H1 (cell line): ENCODE measurements at regions not wholly inside any gene's neighbourhood (a gene's known extent, or its start where the extent isn't known, plus 50 kb on each side); places are given as distances from the start of the nearest gene placed in this dataset.

Experiments used
- CTCF ChIA-PET: fragments of 300-600 bp; sonication (Branson Sonifier 250); formaldehyde crosslinking; loops from one replicate; lab custom pipeline; 2021; ENCODE audit not compliant: partially characterized antibody; lab: Charles Lee
- POLR2A ChIA-PET: fragments of 300-600 bp; sonication (Branson Sonifier 250); formaldehyde crosslinking; loops from one replicate; lab custom pipeline; 2021; ENCODE audit warnings: inconsistent platforms; ENCODE audit not compliant: partially characterized antibody; lab: Charles Lee
- DNase-seq, 2 experiments: peaks; one replicate each; pipeline versions ENCODE4 v3.0.0 to v3.0.0-alpha.2; 2010 to 2022; ENCODE audit warnings: low spot score in 2 of 2, low read depth in 1 of 2, mixed read lengths in 1 of 2
- FAIRE-seq: peaks from 2 replicates; lab custom pipeline; 2011; peaks lifted over from hg19 to GRCh38; lab: Jason Lieb, UNC
- H2AFZ ChIP-seq: 2 replicates; pipeline ENCODE4 v1.8.1; 2012; ENCODE audit warnings: low read length, inconsistent platforms
- H2AK5ac ChIP-seq: 2 replicates; pipeline ENCODE4 v1.6.1; 2013; ENCODE audit warnings: low read depth, low read length
- H2BK120ac ChIP-seq: replicated peaks from 2 replicates; pipeline ENCODE3; 2013; ENCODE audit warnings: low read depth, low read length, inconsistent platforms
- H2BK12ac ChIP-seq: 2 replicates; pipeline ENCODE4 v1.6.1; 2013; ENCODE audit warnings: low read depth, low read length
- H2BK15ac ChIP-seq: 2 replicates; pipeline ENCODE4 v1.6.1; 2013; ENCODE audit warnings: low read length
- H2BK20ac ChIP-seq: 2 replicates; pipeline ENCODE4 v1.6.1; 2013; ENCODE audit warnings: low read length
- H2BK5ac ChIP-seq: 2 replicates; pipeline ENCODE4 v1.6.1; 2013; ENCODE audit warnings: low read depth, low read length
- H3K14ac ChIP-seq: 2 replicates; pipeline ENCODE4 v1.6.1; 2013; ENCODE audit warnings: inconsistent platforms; ENCODE audit not compliant: insufficient read length
- H3K18ac ChIP-seq: 2 replicates; pipeline ENCODE4 v1.6.1; 2013; ENCODE audit warnings: low read length; ENCODE audit errors: extremely low read depth
- H3K23ac ChIP-seq: 2 replicates; pipeline ENCODE4 v1.6.1; 2013; ENCODE audit warnings: inconsistent platforms; ENCODE audit not compliant: insufficient read length
- H3K23me2 ChIP-seq: 2 replicates; pipeline ENCODE4 v1.6.1; 2013; ENCODE audit warnings: low read depth, low read length
- H3K27ac ChIP-seq: 2 replicates; pipeline ENCODE4 v1.6.1; 2011; ENCODE audit warnings: low read depth, low read length, inconsistent platforms
- H3K27me3 ChIP-seq, 4 experiments: replicated peaks in 1 of 4; 1 replicate in 1 of 4; 2 replicates in 3 of 4; pipeline versions ENCODE4 v1.6.1 to v1.8.1; 2011 to 2013; ENCODE audit warnings: low read length in 3 of 4, mild to moderate bottlenecking in 3 of 4, inconsistent platforms in 2 of 4, mixed read lengths in 2 of 4, moderate library complexity in 1 of 4; ENCODE audit not compliant: control insufficient read depth in 3 of 4, insufficient read depth in 3 of 4; ENCODE audit errors: extremely low read depth in 1 of 4
- H3K36me3 ChIP-seq, 4 experiments: 2 replicates each; pipeline versions ENCODE4 v1.6.1 to v1.8.1; 2011 to 2013; ENCODE audit warnings: mild to moderate bottlenecking in 4 of 4, low read length in 3 of 4, moderate library complexity in 2 of 4, control low read depth in 1 of 4, inconsistent platforms in 1 of 4; ENCODE audit not compliant: insufficient read depth in 4 of 4, control insufficient read depth in 2 of 4
- H3K4ac ChIP-seq: replicated peaks from 2 replicates; pipeline ENCODE3; 2013; ENCODE audit warnings: low read length, low read depth, mixed read lengths, inconsistent platforms; ENCODE audit not compliant: insufficient read length
- H3K4me1 ChIP-seq, 4 experiments: replicated peaks in 1 of 4; 1 replicate in 1 of 4; 2 replicates in 3 of 4; pipeline versions ENCODE4 v1.6.1 to v1.8.1; 2011 to 2013; ENCODE audit warnings: low read length in 3 of 4, inconsistent platforms in 2 of 4, mixed read lengths in 1 of 4; ENCODE audit not compliant: insufficient read depth in 4 of 4, control insufficient read depth in 3 of 4
- H3K4me2 ChIP-seq, 2 experiments: 2 replicates each; pipeline versions ENCODE4 v1.6.1 to v1.8.1; 2011 to 2013; ENCODE audit warnings: low read depth in 2 of 2, low read length in 2 of 2, control low read depth in 1 of 2, inconsistent platforms in 1 of 2, mild to moderate bottlenecking in 1 of 2; ENCODE audit not compliant: insufficient read depth in 1 of 2
- H3K4me3 ChIP-seq, 4 experiments: fragments of 200-600, 300-600 bp in 1 of 4; sonication (generic), shearing (Covaris generic), sonication (Bioruptor Twin) in 1 of 4; 2 replicates each; pipeline versions ENCODE4 v1.5.1 to v1.8.1; 2011 to 2016; ENCODE audit warnings: low read length in 4 of 4, low read depth in 3 of 4, control low read depth in 2 of 4, inconsistent platforms in 2 of 4, mild to moderate bottlenecking in 2 of 4, mixed read lengths in 1 of 4, moderate library complexity in 1 of 4; ENCODE audit not compliant: insufficient read depth in 2 of 4; ENCODE audit errors: extremely low read depth in 1 of 4
- H3K56ac ChIP-seq: replicated peaks from 2 replicates; pipeline ENCODE3; 2013; ENCODE audit warnings: low read depth, mild to moderate bottlenecking, mixed read lengths, low read length, inconsistent platforms; ENCODE audit not compliant: insufficient read length
- H3K79me1 ChIP-seq: 2 replicates; pipeline ENCODE4 v1.6.1; 2013; ENCODE audit warnings: low read depth, low read length, control low read depth
- H3K79me2 ChIP-seq, 2 experiments: 2 replicates each; pipeline versions ENCODE4 v1.6.1 to v1.8.1; 2012 to 2013; ENCODE audit warnings: low read length in 2 of 2, mild to moderate bottlenecking in 2 of 2, inconsistent platforms in 1 of 2; ENCODE audit not compliant: insufficient read depth in 2 of 2, control insufficient read depth in 1 of 2
- H3K9ac ChIP-seq, 4 experiments: replicated peaks in 1 of 4; 1 replicate in 1 of 4; 2 replicates in 3 of 4; pipeline versions ENCODE4 v1.6.1 to v1.8.1; 2011 to 2013; ENCODE audit warnings: low read depth in 3 of 4, low read length in 3 of 4, control low read depth in 2 of 4, mild to moderate bottlenecking in 2 of 4, moderate library complexity in 2 of 4, inconsistent platforms in 1 of 4; ENCODE audit errors: extremely low read depth in 1 of 4
- H3K9me3 ChIP-seq, 2 experiments: 2 replicates each; pipeline versions ENCODE4 v1.6.1 to v1.8.1; 2012 to 2013; ENCODE audit warnings: mild to moderate bottlenecking in 2 of 2, moderate library complexity in 2 of 2, control low read depth in 1 of 2, inconsistent platforms in 1 of 2, low read depth in 1 of 2, low read length in 1 of 2, mixed read lengths in 1 of 2; ENCODE audit not compliant: insufficient read depth in 2 of 2
- H4K20me1 ChIP-seq, 2 experiments: replicated peaks in 1 of 2; 2 replicates each; pipeline versions ENCODE3 to v1.8.1; 2011 to 2013; ENCODE audit warnings: inconsistent platforms in 2 of 2, low read length in 2 of 2, mild to moderate bottlenecking in 1 of 2; ENCODE audit not compliant: insufficient read depth in 2 of 2, control insufficient read depth in 1 of 2
- H4K5ac ChIP-seq: 2 replicates; pipeline ENCODE4 v1.6.1; 2013; ENCODE audit warnings: low read length, low read depth, mixed read lengths, inconsistent platforms; ENCODE audit not compliant: insufficient read length
- H4K8ac ChIP-seq: 2 replicates; pipeline ENCODE4 v1.8.0; 2013; ENCODE audit warnings: mild to moderate bottlenecking, moderate library complexity, low read length, inconsistent platforms; ENCODE audit not compliant: insufficient read depth; ENCODE audit errors: extremely low read depth
- H4K91ac ChIP-seq: replicated peaks from 2 replicates; pipeline ENCODE3; 2013; ENCODE audit warnings: low read length, mixed read lengths, inconsistent platforms; ENCODE audit not compliant: insufficient read length
- CBX5 ChIP-seq: fragments of 300-800, 300-1000 bp; sonication (generic); IDR thresholded peaks from 2 replicates; pipeline ENCODE4 v1.7.1; 2016; ENCODE audit warnings: antibody characterized with exemption, low read length, low read depth
- CTCF ChIP-seq, 3 experiments: IDR thresholded peaks; 1 replicate in 2 of 3; 2 replicates in 1 of 3; pipeline versions ENCODE4 v1.5.1 to v1.6.1; 2011; ENCODE audit warnings: low read length in 3 of 3, mild to moderate bottlenecking in 3 of 3, inconsistent platforms in 2 of 3, low read depth in 1 of 3, moderate library complexity in 1 of 3; ENCODE audit not compliant: insufficient read depth in 1 of 3; ENCODE audit errors: control extremely low read depth in 1 of 3
- HDAC6 ChIP-seq: IDR thresholded peaks from one replicate; pipeline ENCODE4 v1.7.1; 2012; ENCODE audit warnings: low read depth, mild to moderate bottlenecking, inconsistent platforms, low read length, moderate library complexity
- JUN ChIP-seq: IDR thresholded peaks from 2 replicates; pipeline ENCODE4 v1.6.1; 2011; ENCODE audit warnings: low read depth, mild to moderate bottlenecking, improper control_type of control experiment, low read length
- POLR2A ChIP-seq, 2 experiments: IDR thresholded peaks; 1 replicate in 1 of 2; 2 replicates in 1 of 2; pipeline ENCODE4 v1.6.1; 2011; ENCODE audit warnings: low read depth in 2 of 2, low read length in 2 of 2, mild to moderate bottlenecking in 2 of 2; ENCODE audit errors: control extremely low read depth in 1 of 2
- RFX5 ChIP-seq: IDR thresholded peaks from 2 replicates; pipeline ENCODE4 v1.6.1; 2011; ENCODE audit warnings: low read depth, low read length, improper control_type of control experiment, borderline replicate concordance
- SP4 ChIP-seq: IDR thresholded peaks from 2 replicates; pipeline ENCODE4 v1.6.1; 2012; ENCODE audit warnings: low read length, inconsistent platforms
- SUZ12 ChIP-seq: fragments of 200-600 bp; sonication (generic); IDR thresholded peaks from 2 replicates; pipeline ENCODE4 v1.6.1; 2012; ENCODE audit warnings: mild to moderate bottlenecking, inconsistent platforms, low read length, moderate library complexity, mixed read lengths

- Histone ChIP-seq H4K20me1 (no peaks in the 10 kb centered on the region), H2BK20ac (no peak overlapping the region)
- TF ChIP-seq CTCF (IDR thresholded peaks at IDR 0.05; ENCODE audit: control extremely low read depth in 1 of 3, insufficient read depth in 1 of 3, low read depth in 1 of 3, low read length in 3 of 3) = no peak
- no peak for TF ChIP-seq HDAC6
- TF ChIP-seq JUN = no peak
- TF ChIP-seq CBX5 = no peak
- TF ChIP-seq SUZ12 = no peak
- no peak for TF ChIP-seq POLR2A (IDR thresholded peaks at IDR 0.05; ENCODE audit: control extremely low read depth in 1 of 2, low read depth in 2 of 2, low read length in 2 of 2)
- TF ChIP-seq RFX5 = no peak
- TF ChIP-seq SP4 = no peak
Measured at GRCh38 chr5:159638481-159638880, 277.8 kb upstream of the ADRA1B start.

More at GRCh38 chr5:159638481-159638880, 277.8 kb upstream of the ADRA1B start:
- Histone ChIP-seq H2BK5ac (no peak overlapping the region), H3K79me1 (no peaks in the 10 kb centered on the region), H3K36me3 (no peaks in the 10 kb centered on the region), H3K9me3 (no peaks in the 10 kb centered on the region; a peak in 1 of 4 replicates), H3K79me2 (no peaks in the 10 kb centered on the region), H3K9ac (no peak overlapping the region), H3K4me3 (no peak overlapping the region), H4K91ac (no peak overlapping the region), H2BK12ac (no peak overlapping the region), H3K27ac (no peak overlapping the region), H3K23me2 (no peaks in the 10 kb centered on the region), H3K4me1 (peaks cover 0 to 2% (median 0%) of the 10 kb centered on the region in 4 experiments; a peak in 2 of 7 replicates), H2AFZ (no peak overlapping the region), H3K23ac (no peak overlapping the region), H4K8ac (no peak overlapping the region), H2BK15ac (no peak overlapping the region), H3K14ac (no peak overlapping the region), H3K4ac (no peak overlapping the region), H4K5ac (no peak overlapping the region), H3K56ac (no peak overlapping the region), H3K27me3 (no peaks in the 10 kb centered on the region), H2AK5ac (no peak overlapping the region), H3K4me2 (no peak overlapping the region), H3K18ac (no peak overlapping the region), H2BK120ac (no peak overlapping the region)
- ChIA-PET POLR2A (no interaction called here), CTCF (interaction anchor here (0.9 kb wide), 1 partner anchor 104 kb away, joined by 3 read pairs; no protein-coding TSS in a partner anchor)
- FAIRE-seq (no peak), DNase-seq (no peak)
